HCT116 (cell line): ENCODE measurements at regions not wholly inside any gene's neighbourhood (a gene's known extent, or its start where the extent isn't known, plus 50 kb on each side); places are given as distances from the start of the nearest gene placed in this dataset.

Experiments
- ATAC-seq: fragments of 200-7000 bp; cut with Tn5 transposase; 2 replicates; pipeline ENCODE4 v1.9.1; 2020; ENCODE audit warnings: mild to moderate bottlenecking, moderate library complexity
- BruUV-seq: library from RNA; stranded (reverse); fragments of 400-500 nt; replicated peaks from 2 replicates; lab custom pipeline; 2021; lab: Mats Ljungman, UMichigan
- CTCF ChIA-PET: fragments of 300-600 bp; sonication (Branson Sonifier 250); formaldehyde crosslinking; loops from one replicate; lab custom pipeline; 2021; ENCODE audit warnings: antibody characterized with exemption; lab: Charles Lee
- POLR2A ChIA-PET: fragments of 300-600, 350-600 bp; sonication (Branson Sonifier 250); formaldehyde crosslinking; loops from one replicate; lab custom pipeline; 2021; ENCODE audit warnings: antibody characterized with exemption; lab: Charles Lee
- RAD21 ChIA-PET, 2 experiments: fragments of 300-600 bp; sonication (Branson Sonifier 250); formaldehyde crosslinking; loops; one replicate each; lab custom pipeline; 2023; ENCODE audit warnings: low total read pairs in 2 of 2; ENCODE audit not compliant: uncharacterized antibody in 2 of 2, unreplicated experiment in 2 of 2, low non-redundant PET in 1 of 2; lab: Charles Lee
- DNase-seq: peaks from one replicate; pipeline ENCODE4 v3.0.0-alpha.2; 2010; ENCODE audit warnings: low read depth, low spot score
- H2AFZ ChIP-seq: fragments of 200-600 bp; shearing (Covaris generic), sonication (generic); 2 replicates; pipeline ENCODE4 v1.6.1; 2017; ENCODE audit warnings: low read depth, mixed run types, mixed read lengths, antibody characterized with exemption, low read length; ENCODE audit not compliant: poor library complexity, severe bottlenecking
- H3K27ac ChIP-seq: 2 replicates; pipeline ENCODE4 v1.5.1; 2012; ENCODE audit warnings: low read depth, low read length
- H3K27me3 ChIP-seq: fragments of 200-600 bp; sonication (generic); 2 replicates; pipeline ENCODE4 v1.6.1; 2016; ENCODE audit warnings: mixed run types, low read length, mixed read lengths; ENCODE audit not compliant: insufficient read depth
- H3K36me3 ChIP-seq, 2 experiments: fragments of 200-500 bp in 1 of 2; fragments of 200-600 bp in 1 of 2; sonication (Bioruptor generic) in 1 of 2; sonication (generic) in 1 of 2; 2 replicates each; pipeline versions ENCODE4 v1.5.1 to v1.6.1; 2014 to 2016; ENCODE audit warnings: low read length in 2 of 2, inconsistent platforms in 1 of 2, mixed read lengths in 1 of 2, mixed run types in 1 of 2; ENCODE audit not compliant: insufficient read depth in 2 of 2, control insufficient read depth in 1 of 2
- H3K4me1 ChIP-seq, 2 experiments: fragments of 200-600 bp in 1 of 2; sonication (generic) in 1 of 2; 2 replicates each; pipeline versions ENCODE4 v1.5.1 to v1.6.1; 2012 to 2017; ENCODE audit warnings: low read length in 2 of 2, inconsistent platforms in 1 of 2, mild to moderate bottlenecking in 1 of 2, mixed read lengths in 1 of 2, mixed run types in 1 of 2, moderate library complexity in 1 of 2; ENCODE audit not compliant: insufficient read depth in 2 of 2, control insufficient read depth in 1 of 2
- H3K4me2 ChIP-seq: fragments of 200-600 bp; sonication (generic); 2 replicates; pipeline ENCODE4 v1.6.1; 2017; ENCODE audit warnings: mixed run types, low read length, mixed read lengths
- H3K4me3 ChIP-seq, 2 experiments: fragments of 200-600 bp in 1 of 2; sonication (generic) in 1 of 2; replicated peaks in 1 of 2; 2 replicates each; pipeline ENCODE4 v1.5.1; 2011 to 2016; ENCODE audit warnings: low read length in 2 of 2, control low read depth in 1 of 2, low read depth in 1 of 2, mild to moderate bottlenecking in 1 of 2, mixed read lengths in 1 of 2, mixed run types in 1 of 2
- H3K79me2 ChIP-seq: fragments of 200-600 bp; sonication (generic); 2 replicates; pipeline ENCODE4 v1.6.1; 2017; ENCODE audit warnings: mild to moderate bottlenecking, mixed run types, low read length, moderate library complexity, mixed read lengths; ENCODE audit not compliant: insufficient read depth
- H3K9ac ChIP-seq: fragments of 200-600 bp; sonication (generic); 2 replicates; pipeline ENCODE4 v1.6.1; 2016; ENCODE audit warnings: low read length, mixed read lengths
- H3K9me2 ChIP-seq: fragments of 200-600 bp; sonication (generic), shearing (Covaris generic); 2 replicates; pipeline ENCODE4 v1.6.1; 2017; ENCODE audit warnings: mixed run types, mild to moderate bottlenecking, moderate library complexity; ENCODE audit not compliant: insufficient read depth
- H3K9me3 ChIP-seq, 2 experiments: fragments of 200-500 bp in 1 of 2; fragments of 200-600 bp in 1 of 2; sonication (Bioruptor generic) in 1 of 2; sonication (generic) in 1 of 2; 2 replicates each; pipeline ENCODE4 v1.6.1; 2014 to 2017; ENCODE audit warnings: low read length in 2 of 2, mixed read lengths in 2 of 2, inconsistent platforms in 1 of 2, low read depth in 1 of 2, mild to moderate bottlenecking in 1 of 2, mixed run types in 1 of 2, moderate library complexity in 1 of 2; ENCODE audit not compliant: control insufficient read depth in 1 of 2, insufficient read depth in 1 of 2
- H4K20me1 ChIP-seq: fragments of 200-600 bp; sonication (generic), shearing (Covaris generic); 2 replicates; pipeline ENCODE4 v1.6.1; 2017; ENCODE audit warnings: mixed run types, mild to moderate bottlenecking, moderate library complexity; ENCODE audit not compliant: insufficient read depth
- POLR2A ChIP-seq: IDR thresholded peaks from 2 replicates; pipeline ENCODE4 v1.7.0; 2011; ENCODE audit warnings: borderline replicate concordance; ENCODE audit not compliant: insufficient read depth, insufficient read length; ENCODE audit errors: extremely low read depth
- POLR2AphosphoS5 ChIP-seq: IDR thresholded peaks from 2 replicates; pipeline ENCODE4 v1.6.1; 2011; ENCODE audit warnings: mild to moderate bottlenecking, low read depth, low read length, moderate library complexity
- RAD21 ChIP-seq: IDR thresholded peaks from 2 replicates; pipeline ENCODE4 v1.6.1; 2012; ENCODE audit warnings: low read depth, mild to moderate bottlenecking
- SIN3A ChIP-seq: IDR thresholded peaks from 2 replicates; pipeline ENCODE4 v1.6.1; 2012; ENCODE audit warnings: low read depth
- ZNF274 ChIP-seq: fragments of 200-500 bp; sonication (Bioruptor generic); IDR thresholded peaks from 2 replicates; pipeline ENCODE4 v1.6.1; 2014; ENCODE audit warnings: mild to moderate bottlenecking, low read depth, low read length, inconsistent platforms
- intact Hi-C: fragments of 100-400 bp; cut with micrococcal nuclease; formaldehyde crosslinking; loops from 2 replicates; pipeline ENCODE4 v1.10.0; 2022
- TF ChIP-seq, protein P1 (sequence below): IDR thresholded peaks from 2 replicates; pipeline ENCODE4 v1.6.1; 2012; ENCODE audit warnings: low read depth

DNA sequence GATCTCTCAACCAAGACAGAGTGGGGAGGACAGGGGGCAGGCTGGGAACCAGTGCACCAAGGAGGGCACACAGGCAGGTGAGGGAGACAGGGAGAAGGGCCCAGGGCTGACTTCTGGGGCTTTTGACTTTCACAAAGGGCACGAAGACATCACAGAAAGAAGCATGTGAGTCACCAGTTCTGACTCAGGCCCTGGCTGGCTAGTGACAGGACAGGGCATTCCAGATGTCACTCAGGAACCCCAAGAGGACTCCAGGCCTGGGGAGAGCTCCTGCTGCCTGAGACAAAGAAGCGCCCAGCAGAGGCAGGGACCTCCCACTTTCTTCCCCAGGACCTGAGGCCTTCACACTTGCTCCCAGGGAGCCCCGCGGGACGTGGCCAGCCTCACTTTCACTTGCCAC, 497.2 kb downstream of the BUD13 start:
- ChIA-PET RAD21 (no interaction called here), POLR2A (no interaction called here), CTCF (no interaction called here)
- TF ChIP-seq, protein P1, sequence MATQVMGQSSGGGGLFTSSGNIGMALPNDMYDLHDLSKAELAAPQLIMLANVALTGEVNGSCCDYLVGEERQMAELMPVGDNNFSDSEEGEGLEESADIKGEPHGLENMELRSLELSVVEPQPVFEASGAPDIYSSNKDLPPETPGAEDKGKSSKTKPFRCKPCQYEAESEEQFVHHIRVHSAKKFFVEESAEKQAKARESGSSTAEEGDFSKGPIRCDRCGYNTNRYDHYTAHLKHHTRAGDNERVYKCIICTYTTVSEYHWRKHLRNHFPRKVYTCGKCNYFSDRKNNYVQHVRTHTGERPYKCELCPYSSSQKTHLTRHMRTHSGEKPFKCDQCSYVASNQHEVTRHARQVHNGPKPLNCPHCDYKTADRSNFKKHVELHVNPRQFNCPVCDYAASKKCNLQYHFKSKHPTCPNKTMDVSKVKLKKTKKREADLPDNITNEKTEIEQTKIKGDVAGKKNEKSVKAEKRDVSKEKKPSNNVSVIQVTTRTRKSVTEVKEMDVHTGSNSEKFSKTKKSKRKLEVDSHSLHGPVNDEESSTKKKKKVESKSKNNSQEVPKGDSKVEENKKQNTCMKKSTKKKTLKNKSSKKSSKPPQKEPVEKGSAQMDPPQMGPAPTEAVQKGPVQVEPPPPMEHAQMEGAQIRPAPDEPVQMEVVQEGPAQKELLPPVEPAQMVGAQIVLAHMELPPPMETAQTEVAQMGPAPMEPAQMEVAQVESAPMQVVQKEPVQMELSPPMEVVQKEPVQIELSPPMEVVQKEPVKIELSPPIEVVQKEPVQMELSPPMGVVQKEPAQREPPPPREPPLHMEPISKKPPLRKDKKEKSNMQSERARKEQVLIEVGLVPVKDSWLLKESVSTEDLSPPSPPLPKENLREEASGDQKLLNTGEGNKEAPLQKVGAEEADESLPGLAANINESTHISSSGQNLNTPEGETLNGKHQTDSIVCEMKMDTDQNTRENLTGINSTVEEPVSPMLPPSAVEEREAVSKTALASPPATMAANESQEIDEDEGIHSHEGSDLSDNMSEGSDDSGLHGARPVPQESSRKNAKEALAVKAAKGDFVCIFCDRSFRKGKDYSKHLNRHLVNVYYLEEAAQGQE, result no peak
- no peak for TF ChIP-seq RAD21
- TF ChIP-seq SIN3A, result no peak
- TF ChIP-seq POLR2A, result no peak
- TF ChIP-seq POLR2AphosphoS5, result no peak
- Histone ChIP-seq H3K9me2 (no peaks in the 10 kb centered on the region), H3K9me3 (no peaks in the 10 kb centered on the region), H3K4me3 (no peak overlapping the region), H3K27ac (no peak overlapping the region), H3K9ac (no peak overlapping the region), H3K36me3 (no peaks in the 10 kb centered on the region), H4K20me1 (no peaks in the 10 kb centered on the region), H3K4me2 (no peak overlapping the region), H3K27me3 (peaks cover 23% of the 10 kb centered on the region), H3K79me2 (no peaks in the 10 kb centered on the region), H2AFZ (no peak overlapping the region), H3K4me1 (no peaks in the 10 kb centered on the region)
- intact Hi-C loops, result loop anchor here (1.0 to 10.0 kb wide), 5 partner anchors 58 to 1931 kb away; no protein-coding TSS in a partner anchor
- ATAC-seq (no peak), DNase-seq (no peak)
- BruUV-seq, result no TSS peak

- H3K4me2 ChIP-seq, result no peak overlapping the region
- no peaks in the 10 kb centered on the region for H3K9me2 ChIP-seq
- no peaks in the 10 kb centered on the region for H4K20me1 ChIP-seq
- H3K27me3 ChIP-seq, result peaks cover 32% of the 10 kb centered on the region
- no peaks in the 10 kb centered on the region for H3K9me3 ChIP-seq
- no peak overlapping the region for H3K27ac ChIP-seq
- intact Hi-C loops, result loop anchor here (10.0 kb wide), 1 partner anchor 1930 kb away; no protein-coding TSS in a partner anchor
- no peaks in the 10 kb centered on the region for H3K79me2 ChIP-seq
- BruUV-seq, result no TSS peak
- RAD21 ChIA-PET, result no interaction called here
- ATAC-seq, result no peak
- DNase-seq, result no peak
- CTCF ChIA-PET, result no interaction called here
- POLR2A ChIA-PET, result no interaction called here
- no peaks in the 10 kb centered on the region for H3K36me3 ChIP-seq
- no peak overlapping the region for H2AFZ ChIP-seq
- no peak overlapping the region for H3K4me3 ChIP-seq
- H3K4me1 ChIP-seq, result no peaks in the 10 kb centered on the region
- no peak for TF ChIP-seq ZNF274
- TF ChIP-seq, all 23 proteins: peak for 0
- no peak overlapping the region for H3K9ac ChIP-seq
Observed at GRCh38 chr11:116274521-116274920, 498.3 kb downstream of the BUD13 start.
